ENCODE measurements at regions not wholly inside any gene's neighbourhood (a gene's known extent, or its start where the extent isn't known, plus 50 kb on each side); places are given as distances from the start of the nearest gene placed in this dataset.

GRCh38 chr5:124179819-124180218, 566.6 kb downstream of the ZNF608 start:
- DNase-seq: no peak
- Histone ChIP-seq H3K9me3 (no peaks in the 10 kb centered on the region), H3K4me1 (no peaks in the 10 kb centered on the region), H3K36me3 (no peaks in the 10 kb centered on the region), H3K27me3 (no peaks in the 10 kb centered on the region), H3K27ac (no peak overlapping the region), H3K4me3 (no peak overlapping the region)
- no peak for ATAC-seq
- no peak for TF ChIP-seq POLR2A (IDR thresholded peaks at IDR 0.05)
- TF ChIP-seq CTCF (IDR thresholded peaks at IDR 0.05 in 4 of 5, conservative IDR thresholded peaks at IDR 0.05 in 1 of 5): no peak
- intact Hi-C loops (cut with DNase I; ENCODE audit: low total_unique reads) (loop anchor here (5.0 kb wide), 1 partner anchor 508 kb away; no protein-coding TSS in a partner anchor), in situ Hi-C loops (cut with MboI; ENCODE audit: low sequenced_read_pairs in 4 of 4) (no loop called here)

- H3K27me3 ChIP-seq: no peaks in the 10 kb centered on the region
- in situ Hi-C loops (cut with MboI; ENCODE audit: low sequenced_read_pairs in 4 of 4): no loop called here
- H3K36me3 ChIP-seq: no peaks in the 10 kb centered on the region
- no peaks in the 10 kb centered on the region for H3K9me3 ChIP-seq
- no peak overlapping the region for H3K4me3 ChIP-seq
- DNase-seq (no peak), ATAC-seq (no peak)
- no peak for TF ChIP-seq POLR2A (IDR thresholded peaks at IDR 0.05)
- TF ChIP-seq CTCF (IDR thresholded peaks at IDR 0.05 in 4 of 5, conservative IDR thresholded peaks at IDR 0.05 in 1 of 5): no peak
- no peaks in the 10 kb centered on the region for H3K4me1 ChIP-seq
- H3K27ac ChIP-seq: no peak overlapping the region
- intact Hi-C loops (cut with DNase I; ENCODE audit: low total_unique reads): loop anchor here (5.0 kb wide), 1 partner anchor 506 kb away; no protein-coding TSS in a partner anchor
Measured at GRCh38 chr5:124178050-124178449, 568.4 kb downstream of the ZNF608 start.

GRCh38 chr5:124176692-124177091, 569.7 kb downstream of the ZNF608 start:
- TF ChIP-seq POLR2A (IDR thresholded peaks at IDR 0.05): no peak
- peak in 1 of 5 experiments; percentile 15 for TF ChIP-seq CTCF (IDR thresholded peaks at IDR 0.05 in 4 of 5, conservative IDR thresholded peaks at IDR 0.05 in 1 of 5)
- H3K36me3 ChIP-seq: no peaks in the 10 kb centered on the region
- no peaks in the 10 kb centered on the region for H3K4me1 ChIP-seq
- ATAC-seq (peak; percentile 84 to 87), DNase-seq (peak; percentile 16 to 34)
- H3K4me3 ChIP-seq: no peak overlapping the region
- no peak overlapping the region for H3K27ac ChIP-seq
- peaks cover 0 to 3% (median 0%) of the 10 kb centered on the region in 3 donors for H3K9me3 ChIP-seq
- in situ Hi-C loops (cut with MboI; ENCODE audit: low sequenced_read_pairs in 4 of 4): no loop called here
- H3K27me3 ChIP-seq: no peaks in the 10 kb centered on the region
- intact Hi-C loops (cut with DNase I; ENCODE audit: low total_unique reads): loop anchor here (5.0 kb wide), 1 partner anchor 504 kb away; no protein-coding TSS in a partner anchor

GRCh38 chr5:124173386-124173785, 573.1 kb downstream of the ZNF608 start:
- intact Hi-C loops (cut with DNase I; ENCODE audit: low total_unique reads): no loop called here
- Histone ChIP-seq H3K27ac (no peak overlapping the region), H3K27me3 (no peaks in the 10 kb centered on the region), H3K36me3 (no peaks in the 10 kb centered on the region), H3K4me3 (no peak overlapping the region), H3K9me3 (peaks cover 0 to 3% (median 0%) of the 10 kb centered on the region in 3 donors), H3K4me1 (no peaks in the 10 kb centered on the region)
- in situ Hi-C loops (cut with MboI; ENCODE audit: low sequenced_read_pairs in 4 of 4): no loop called here
- TF ChIP-seq POLR2A (IDR thresholded peaks at IDR 0.05): no peak
- TF ChIP-seq CTCF (IDR thresholded peaks at IDR 0.05 in 4 of 5, conservative IDR thresholded peaks at IDR 0.05 in 1 of 5): no peak
- ATAC-seq (no peak), DNase-seq (no peak)

Data from gastrocnemius medialis (tissue), 4 donors.